ENCODE measurements at regions not wholly inside any gene's neighbourhood (a gene's known extent, or its start where the extent isn't known, plus 50 kb on each side); places are given as distances from the start of the nearest gene placed in this dataset.

DNA sequence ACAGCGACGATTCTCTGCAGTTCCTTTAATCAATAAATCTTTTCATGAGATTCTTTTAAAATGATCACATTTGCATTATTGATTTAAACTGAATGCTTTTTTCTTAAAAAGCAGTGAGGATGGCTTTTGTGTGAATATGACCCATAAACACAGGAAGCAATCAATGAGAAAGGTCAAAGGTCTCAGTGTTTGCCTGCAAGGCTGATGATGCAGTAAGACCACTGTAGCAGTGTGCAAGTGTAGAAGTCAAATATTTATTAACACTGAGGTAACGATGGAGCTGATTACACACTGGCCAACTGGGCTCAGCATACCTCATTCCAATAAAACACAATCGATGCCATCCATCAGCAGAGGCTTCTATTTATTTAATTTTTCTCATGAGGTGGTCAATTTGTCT, 633.5 kb downstream of the DCDC2C start:
- TF ChIP-seq, protein P1, sequence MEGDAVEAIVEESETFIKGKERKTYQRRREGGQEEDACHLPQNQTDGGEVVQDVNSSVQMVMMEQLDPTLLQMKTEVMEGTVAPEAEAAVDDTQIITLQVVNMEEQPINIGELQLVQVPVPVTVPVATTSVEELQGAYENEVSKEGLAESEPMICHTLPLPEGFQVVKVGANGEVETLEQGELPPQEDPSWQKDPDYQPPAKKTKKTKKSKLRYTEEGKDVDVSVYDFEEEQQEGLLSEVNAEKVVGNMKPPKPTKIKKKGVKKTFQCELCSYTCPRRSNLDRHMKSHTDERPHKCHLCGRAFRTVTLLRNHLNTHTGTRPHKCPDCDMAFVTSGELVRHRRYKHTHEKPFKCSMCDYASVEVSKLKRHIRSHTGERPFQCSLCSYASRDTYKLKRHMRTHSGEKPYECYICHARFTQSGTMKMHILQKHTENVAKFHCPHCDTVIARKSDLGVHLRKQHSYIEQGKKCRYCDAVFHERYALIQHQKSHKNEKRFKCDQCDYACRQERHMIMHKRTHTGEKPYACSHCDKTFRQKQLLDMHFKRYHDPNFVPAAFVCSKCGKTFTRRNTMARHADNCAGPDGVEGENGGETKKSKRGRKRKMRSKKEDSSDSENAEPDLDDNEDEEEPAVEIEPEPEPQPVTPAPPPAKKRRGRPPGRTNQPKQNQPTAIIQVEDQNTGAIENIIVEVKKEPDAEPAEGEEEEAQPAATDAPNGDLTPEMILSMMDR (IDR thresholded peaks at IDR 0.05) = no peak
- no peak for TF ChIP-seq POLR2A (IDR thresholded peaks at IDR 0.05)

All from lower leg skin (tissue), 3 donors.